A549 (cell line): ENCODE measurements at regions not wholly inside any gene's neighbourhood (a gene's known extent, or its start where the extent isn't known, plus 50 kb on each side); places are given as distances from the start of the nearest gene placed in this dataset.

Source experiments
- CEBPB ChIP-seq, 2 experiments: fragments of >200 bp in 1 of 2; sonication (Bioruptor Twin) in 1 of 2; formaldehyde crosslinking in 1 of 2; IDR thresholded peaks; 2 replicates each; pipeline ENCODE4 v1.6.1; 2012 to 2016
- CTCF ChIP-seq: fragments of >200 bp; sonication (Bioruptor Twin); formaldehyde crosslinking; IDR thresholded peaks from 3 replicates; pipeline ENCODE4 v1.5.1; 2016
- E2F6 ChIP-seq: IDR thresholded peaks from 2 replicates; pipeline ENCODE4 v1.6.1; 2012; ENCODE audit warnings: low read depth, borderline replicate concordance
- FOSL2 ChIP-seq, 2 experiments: fragments of 450-650 bp in 1 of 2; fragments of >200 bp in 1 of 2; sonication (Bioruptor Twin) in 1 of 2; formaldehyde crosslinking; IDR thresholded peaks; 2 replicates each; pipeline versions ENCODE4 v1.5.0 to v1.6.1; 2016 to 2020; ENCODE audit warnings: mild to moderate bottlenecking in 1 of 2, moderate library complexity in 1 of 2
- PHF8 ChIP-seq: fragments of 200-600 bp; sonication (generic); IDR thresholded peaks from 2 replicates; pipeline ENCODE4 v1.6.1; 2016; ENCODE audit warnings: low read depth, mild to moderate bottlenecking, antibody characterized with exemption, moderate library complexity, borderline replicate concordance
- POLR2A ChIP-seq: IDR thresholded peaks from 2 replicates; pipeline ENCODE4 v1.6.1; 2012; ENCODE audit warnings: mild to moderate bottlenecking, low read length
- SMC3 ChIP-seq: fragments of >200 bp; sonication (Bioruptor Twin); formaldehyde crosslinking; IDR thresholded peaks from 3 replicates; pipeline ENCODE4 v1.6.1; 2018; ENCODE audit warnings: inconsistent platforms
- SREBF2 ChIP-seq: fragments of 450-650 bp; IDR thresholded peaks from 2 replicates; pipeline ENCODE4 v1.6.1; 2014; ENCODE audit warnings: mild to moderate bottlenecking, moderate library complexity

- TF ChIP-seq CTCF: no peak
- no peak for TF ChIP-seq SREBF2
- no peak for TF ChIP-seq E2F6
- no peak for TF ChIP-seq SMC3
- no peak for TF ChIP-seq FOSL2 (IDR thresholded peaks at IDR 0.05)
- TF ChIP-seq FOSL2 (CRISPR knock-in tag; IDR thresholded peaks at IDR 0.05): no peak
- TF ChIP-seq CEBPB (IDR thresholded peaks at IDR 0.05): no peak
- no peak for TF ChIP-seq PHF8
- no peak for TF ChIP-seq POLR2A
These were observed 698.6 kb upstream of the NRP1 start for GRCh38 chr10:34033078-34033477.
